HUES6 (cell line): ENCODE measurements at regions not wholly inside any gene's neighbourhood (a gene's known extent, or its start where the extent isn't known, plus 50 kb on each side); places are given as distances from the start of the nearest gene placed in this dataset.
"Not testable (repeated sequence)": the region's sequence is repeated elsewhere in the genome, so short reads cannot be mapped to it uniquely, and the experiment has no call there.

Source experiments
- H3K27ac ChIP-seq: 2 replicates; pipeline ENCODE4 v1.7.0; 2013; ENCODE audit warnings: low read depth, mild to moderate bottlenecking, low read length, inconsistent platforms
- H3K27me3 ChIP-seq: 2 replicates; pipeline ENCODE4 v1.6.1; 2013; ENCODE audit warnings: low read length; ENCODE audit not compliant: control insufficient read depth, insufficient read depth
- H3K36me3 ChIP-seq: 2 replicates; pipeline ENCODE4 v1.6.1; 2013; ENCODE audit warnings: low read length; ENCODE audit not compliant: control insufficient read depth, insufficient read depth
- H3K4me1 ChIP-seq: 2 replicates; pipeline ENCODE4 v1.6.1; 2013; ENCODE audit warnings: low read length; ENCODE audit not compliant: control insufficient read depth, insufficient read depth
- H3K4me3 ChIP-seq: 2 replicates; pipeline ENCODE4 v1.5.1; 2013; ENCODE audit warnings: low read depth, low read length
- H3K9ac ChIP-seq: one replicate; pipeline ENCODE4 v1.6.1; 2013; ENCODE audit warnings: mild to moderate bottlenecking, low read length
- H3K9me3 ChIP-seq: 2 replicates; pipeline ENCODE4 v1.6.1; 2013; ENCODE audit warnings: low read depth, low read length; ENCODE audit not compliant: control insufficient read depth, insufficient read depth

DNA sequence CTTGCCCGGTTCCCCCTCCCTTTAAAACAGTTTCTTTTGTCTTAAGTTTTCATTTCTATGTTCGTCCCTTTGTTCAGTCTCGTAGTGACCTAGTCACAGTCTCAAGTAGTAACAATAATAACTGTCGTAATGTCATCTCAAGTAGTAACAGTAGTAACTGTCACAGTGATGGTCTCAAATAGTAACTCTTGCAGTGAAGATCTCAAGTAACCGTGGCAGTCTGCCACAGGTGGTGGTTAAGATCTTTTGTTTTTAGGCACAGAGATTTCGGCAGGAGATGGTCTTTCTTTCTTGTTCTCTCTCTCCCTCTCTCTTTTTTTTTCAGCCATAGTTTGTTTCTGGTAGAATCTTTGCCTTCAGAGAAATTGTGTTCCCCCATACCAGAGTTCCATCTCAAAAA lies 656.0 kb upstream of the SGO1 start:
- H3K4me1 ChIP-seq = peaks cover 6% of the 10 kb centered on the region; the same call in 1 of the 2 replicates
- H3K9ac ChIP-seq = no peak overlapping the region
- no peaks in the 10 kb centered on the region; the same call in 1 of the 2 replicates for H3K9me3 ChIP-seq
- no peaks in the 10 kb centered on the region for H3K36me3 ChIP-seq
- no peak overlapping the region for H3K27ac ChIP-seq
- no peaks in the 10 kb centered on the region for H3K27me3 ChIP-seq
- no peak overlapping the region for H3K4me3 ChIP-seq

DNA sequence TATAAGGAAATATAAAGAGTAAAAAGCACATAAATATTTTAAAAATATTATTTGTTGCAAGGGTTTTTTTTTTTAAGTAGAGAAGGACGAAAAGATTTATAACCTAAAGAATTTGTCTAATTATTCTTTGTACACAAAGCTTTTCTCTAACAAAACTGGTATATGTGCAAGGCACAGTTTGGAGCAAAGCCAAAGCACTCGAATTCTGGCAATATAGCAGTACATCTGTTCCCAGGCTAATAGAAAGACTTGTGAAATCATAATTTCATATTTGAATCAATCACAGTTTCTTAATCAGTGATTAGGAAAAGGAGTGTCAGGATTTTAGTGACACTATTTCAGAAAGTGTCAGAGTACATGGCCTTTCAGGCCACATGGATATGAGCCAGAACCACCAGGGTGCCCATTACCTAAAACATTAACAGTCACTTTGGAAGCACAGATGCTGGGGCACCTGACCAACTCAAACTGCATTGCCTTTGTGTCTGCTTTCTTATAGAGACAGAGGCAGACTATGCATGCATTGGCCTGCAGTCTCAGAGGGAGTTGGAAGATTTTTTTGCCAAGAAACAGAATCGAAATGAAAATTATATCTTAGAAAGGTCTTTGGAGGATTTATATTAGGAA lies 651.8 kb upstream of the SGO1 start:
- no peak overlapping the region for H3K4me3 ChIP-seq
- H3K9me3 ChIP-seq = peaks cover 3% of the 10 kb centered on the region; the same call in 1 of the 2 replicates
- no peaks in the 10 kb centered on the region for H3K36me3 ChIP-seq
- H3K27me3 ChIP-seq = no peaks in the 10 kb centered on the region
- H3K9ac ChIP-seq = no peak overlapping the region
- no peaks in the 10 kb centered on the region for H3K4me1 ChIP-seq
- no peak overlapping the region for H3K27ac ChIP-seq

DNA sequence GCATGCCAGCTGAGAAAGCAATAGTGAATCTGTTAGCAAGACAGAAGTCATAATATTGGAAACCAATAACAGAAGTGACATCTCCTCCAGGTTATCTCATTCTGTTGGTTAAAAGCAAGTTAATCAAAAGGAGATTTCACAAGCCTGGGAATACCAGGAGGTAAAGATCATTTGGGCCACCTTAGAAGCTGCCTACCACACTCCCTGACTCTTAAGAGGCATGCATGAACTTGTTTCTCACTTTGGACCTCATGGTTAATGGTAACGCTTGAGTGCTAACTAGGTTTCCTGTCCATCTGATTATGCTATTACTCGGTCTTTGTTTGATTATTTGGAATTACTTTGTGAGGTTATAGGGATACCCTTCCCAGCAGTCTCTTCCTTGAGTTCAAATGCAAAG lies 650.8 kb upstream of the SGO1 start:
- Histone ChIP-seq H3K9me3 (peaks cover 3% of the 10 kb centered on the region; the same call in 1 of the 2 replicates), H3K36me3 (no peaks in the 10 kb centered on the region), H3K9ac (no peak overlapping the region), H3K27ac (no peak overlapping the region), H3K4me1 (no peaks in the 10 kb centered on the region), H3K4me3 (no peak overlapping the region), H3K27me3 (no peaks in the 10 kb centered on the region)

DNA sequence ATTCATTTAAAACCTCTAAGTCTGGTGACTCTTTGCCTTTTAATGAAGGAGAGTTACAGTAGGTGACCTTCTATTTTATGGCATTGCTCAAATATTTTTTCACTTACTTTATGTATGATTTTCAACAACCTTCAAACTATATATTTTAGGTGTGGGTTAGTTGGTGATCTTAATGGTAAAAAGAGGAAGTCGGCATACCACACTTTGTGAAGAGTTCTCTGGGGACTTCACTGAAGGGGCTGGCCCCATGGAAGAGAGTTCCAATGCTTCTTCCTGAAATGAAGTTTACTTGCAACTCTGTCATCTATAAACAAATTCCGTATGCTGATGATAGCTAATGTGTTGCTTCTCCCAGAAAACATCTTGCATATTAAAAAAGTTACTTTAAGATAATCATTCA lies 647.0 kb upstream of the SGO1 start:
- H3K4me3 ChIP-seq = no peak overlapping the region
- no peaks in the 10 kb centered on the region for H3K27me3 ChIP-seq
- no peak overlapping the region for H3K27ac ChIP-seq
- peaks cover 3% of the 10 kb centered on the region; the same call in 1 of the 2 replicates for H3K9me3 ChIP-seq
- H3K9ac ChIP-seq = no peak overlapping the region
- H3K36me3 ChIP-seq = no peaks in the 10 kb centered on the region
- no peaks in the 10 kb centered on the region for H3K4me1 ChIP-seq

DNA sequence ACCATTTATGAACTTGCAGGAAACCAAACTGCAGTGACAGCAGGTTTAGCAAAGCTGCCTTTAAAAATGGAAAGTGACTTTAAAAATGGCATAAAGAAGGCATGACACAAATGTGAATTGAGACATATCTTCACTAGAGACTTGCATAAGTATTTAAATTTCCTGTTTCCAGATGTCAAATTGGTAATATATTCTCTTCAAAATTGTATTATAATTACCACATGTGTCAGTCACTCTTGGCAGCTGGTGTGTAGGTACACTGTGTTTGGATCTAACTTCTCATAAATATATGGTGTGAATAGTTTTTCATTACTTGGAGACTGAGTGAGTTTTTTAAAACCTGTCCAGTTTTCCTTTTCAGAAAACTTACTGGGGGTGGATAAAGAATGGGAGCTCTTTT lies 636.2 kb upstream of the SGO1 start:
- no peak overlapping the region for H3K9ac ChIP-seq
- no peaks in the 10 kb centered on the region for H3K36me3 ChIP-seq
- no peak overlapping the region for H3K27ac ChIP-seq
- no peak overlapping the region for H3K4me3 ChIP-seq
- H3K9me3 ChIP-seq = peaks cover 15% of the 10 kb centered on the region
- no peaks in the 10 kb centered on the region for H3K27me3 ChIP-seq
- no peaks in the 10 kb centered on the region for H3K4me1 ChIP-seq

DNA sequence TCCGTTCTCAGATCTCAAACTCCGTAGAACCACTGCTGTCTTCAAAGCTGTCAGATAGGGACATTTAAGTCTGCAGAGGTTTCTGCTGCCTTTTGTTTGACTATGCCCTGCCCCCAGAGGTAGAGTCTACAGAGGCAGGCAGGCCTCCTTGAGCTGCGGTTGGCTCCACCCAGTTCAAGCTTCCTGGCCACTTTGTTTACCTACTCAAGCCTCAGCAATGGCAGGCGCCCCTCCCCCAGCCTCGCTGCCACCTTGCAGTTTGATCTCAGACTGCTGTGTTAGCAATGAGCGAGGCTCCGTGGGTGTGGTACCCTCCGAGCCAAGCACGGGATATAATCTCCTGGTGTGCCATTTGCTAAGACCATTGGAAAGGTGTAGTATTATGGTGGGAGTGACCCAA lies 634.9 kb upstream of the SGO1 start:
- H3K4me3 ChIP-seq, H3K9ac ChIP-seq, H3K27me3 ChIP-seq, H3K36me3 ChIP-seq, H3K4me1 ChIP-seq, H3K27ac ChIP-seq: not testable (repeated sequence)
- H3K9me3 ChIP-seq = peaks cover 15% of the 10 kb centered on the region

DNA sequence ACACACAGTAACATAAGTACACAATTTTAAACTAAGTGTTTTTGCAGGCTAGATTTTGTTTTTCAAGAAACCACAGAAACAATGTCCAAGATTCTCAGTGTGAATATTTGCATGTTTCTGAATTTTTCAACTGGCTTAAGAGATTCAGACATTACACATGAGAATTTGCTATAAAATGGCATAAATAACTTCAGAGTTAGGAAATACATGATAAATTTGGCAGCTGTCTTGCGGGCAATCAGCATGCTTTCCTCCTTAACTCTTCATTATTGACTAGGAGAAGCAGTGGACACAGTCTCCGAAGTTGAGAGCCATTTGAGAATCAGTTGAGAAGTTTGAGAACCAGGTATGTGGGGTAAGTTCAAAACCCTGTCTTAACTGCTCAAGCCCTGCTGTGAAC lies 625.6 kb upstream of the SGO1 start:
- no peaks in the 10 kb centered on the region for H3K36me3 ChIP-seq
- H3K4me3 ChIP-seq = no peak overlapping the region
- no peak overlapping the region for H3K9ac ChIP-seq
- no peaks in the 10 kb centered on the region for H3K4me1 ChIP-seq
- no peaks in the 10 kb centered on the region for H3K27me3 ChIP-seq
- no peaks in the 10 kb centered on the region for H3K9me3 ChIP-seq
- H3K27ac ChIP-seq = no peak overlapping the region

DNA sequence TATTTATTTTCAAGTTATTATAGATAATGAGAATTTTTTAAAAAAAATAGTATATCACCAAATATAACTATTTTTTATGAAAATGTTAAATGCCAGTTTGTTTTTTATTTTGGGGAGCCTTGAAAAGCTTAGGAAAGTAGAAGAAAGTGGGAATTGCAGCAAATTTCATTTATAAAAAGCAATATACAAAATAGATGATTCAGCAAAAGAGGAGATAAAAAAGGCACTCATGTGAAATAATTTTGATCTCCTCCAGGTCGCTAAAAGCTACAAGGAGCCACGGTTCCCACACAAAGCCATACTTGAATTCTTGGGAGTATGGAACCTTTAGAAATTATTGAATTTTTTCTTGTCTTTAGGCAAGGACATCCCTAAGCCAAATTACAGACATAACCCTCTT lies 625.0 kb upstream of the SGO1 start:
- no peaks in the 10 kb centered on the region for H3K27me3 ChIP-seq
- H3K27ac ChIP-seq = no peak overlapping the region
- H3K9ac ChIP-seq = no peak overlapping the region
- no peak overlapping the region for H3K4me3 ChIP-seq
- no peaks in the 10 kb centered on the region for H3K4me1 ChIP-seq
- H3K36me3 ChIP-seq = no peaks in the 10 kb centered on the region
- no peaks in the 10 kb centered on the region for H3K9me3 ChIP-seq

DNA sequence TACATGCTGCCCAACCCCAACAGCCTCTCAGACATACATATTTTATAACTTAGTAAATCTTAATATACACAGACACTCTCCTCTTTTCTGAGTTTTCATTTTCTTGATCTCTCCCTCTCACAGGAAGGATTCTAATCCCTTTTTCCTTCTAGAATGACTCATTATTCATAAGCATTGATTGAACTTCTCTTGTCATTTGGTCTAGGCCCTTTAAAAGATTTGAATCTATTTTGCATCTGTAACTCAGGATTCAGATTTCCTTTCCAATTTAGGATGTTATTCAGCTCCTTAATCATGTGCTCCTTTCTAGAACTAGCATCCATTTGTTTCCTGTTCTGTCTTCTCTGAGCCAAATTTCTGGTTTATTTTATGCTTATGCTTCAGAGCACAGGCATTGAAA lies 624.5 kb upstream of the SGO1 start:
- no peak overlapping the region for H3K9ac ChIP-seq
- no peaks in the 10 kb centered on the region for H3K27me3 ChIP-seq
- H3K9me3 ChIP-seq = no peaks in the 10 kb centered on the region
- H3K36me3 ChIP-seq = no peaks in the 10 kb centered on the region
- H3K4me1 ChIP-seq = no peaks in the 10 kb centered on the region
- no peak overlapping the region for H3K4me3 ChIP-seq
- H3K27ac ChIP-seq = no peak overlapping the region

DNA sequence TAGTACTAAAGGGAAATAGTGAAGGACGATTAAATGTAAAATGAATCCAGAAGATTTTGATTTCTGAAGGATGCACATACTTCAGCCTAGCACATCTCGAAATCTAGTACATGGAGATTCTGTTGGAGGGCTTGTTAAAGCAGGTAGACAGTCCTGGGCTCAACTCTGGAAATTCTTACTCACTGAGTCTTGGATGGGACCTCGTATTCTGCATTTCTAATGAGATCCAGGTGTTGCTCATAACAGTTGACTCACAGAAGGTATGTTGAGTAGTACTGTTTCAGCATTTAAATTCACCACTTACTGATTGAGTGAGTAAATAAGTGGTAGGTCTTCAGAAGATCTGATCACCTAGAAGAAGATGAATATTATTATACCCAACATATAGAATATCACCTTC lies 623.4 kb upstream of the SGO1 start:
- Histone ChIP-seq H3K9me3 (no peaks in the 10 kb centered on the region), H3K36me3 (no peaks in the 10 kb centered on the region), H3K9ac (no peak overlapping the region), H3K27me3 (no peaks in the 10 kb centered on the region), H3K27ac (no peak overlapping the region), H3K4me1 (no peaks in the 10 kb centered on the region), H3K4me3 (no peak overlapping the region)

DNA sequence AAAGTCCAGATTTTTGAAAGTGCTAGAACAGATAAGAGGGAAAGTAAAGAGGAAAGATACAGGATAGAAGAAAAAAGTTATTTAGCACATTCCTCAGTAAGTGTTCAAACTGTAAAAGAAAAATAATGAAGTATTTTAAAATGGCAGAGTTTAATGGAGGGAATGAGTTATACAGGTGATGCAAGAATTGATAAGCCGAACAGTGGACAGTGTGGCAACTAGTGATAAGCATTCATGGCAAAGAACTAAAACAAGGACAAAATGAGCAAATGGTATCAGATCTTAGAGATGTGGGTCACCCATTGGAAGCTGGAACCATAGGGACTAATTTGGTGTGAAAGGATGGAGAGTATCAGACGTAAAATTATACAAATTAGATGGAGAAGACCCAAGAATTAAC lies 622.9 kb upstream of the SGO1 start:
- Histone ChIP-seq H3K4me3 (no peak overlapping the region), H3K9ac (no peak overlapping the region), H3K27me3 (no peaks in the 10 kb centered on the region), H3K27ac (no peak overlapping the region), H3K36me3 (no peaks in the 10 kb centered on the region), H3K4me1 (no peaks in the 10 kb centered on the region), H3K9me3 (no peaks in the 10 kb centered on the region)

DNA sequence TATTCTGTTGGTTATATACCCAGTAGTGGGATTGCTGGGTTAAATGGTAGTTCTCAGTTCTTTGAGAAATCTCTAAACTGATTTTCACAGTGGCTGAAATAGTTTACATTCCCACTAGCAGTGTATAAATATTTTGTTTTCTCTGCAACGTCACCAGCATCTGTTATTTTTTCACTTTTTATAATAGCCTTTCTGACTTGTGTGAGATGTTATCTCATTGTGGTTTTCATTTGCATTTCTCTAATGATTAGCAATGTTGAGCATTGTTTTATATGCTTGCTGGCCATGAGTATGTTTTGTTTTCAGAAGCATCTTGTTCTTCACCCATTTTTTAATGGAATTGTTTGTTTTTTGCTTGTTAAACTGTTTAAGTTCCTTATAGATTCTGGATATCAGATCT lies 612.7 kb upstream of the SGO1 start:
- Histone ChIP-seq H3K27ac (no peak overlapping the region), H3K4me1 (no peaks in the 10 kb centered on the region), H3K9me3 (0 out of 2 replicates have a peak, but pooled peaks cover 3% of the 10 kb centered on the region), H3K36me3 (no peaks in the 10 kb centered on the region), H3K4me3 (no peak overlapping the region), H3K27me3 (no peaks in the 10 kb centered on the region), H3K9ac (no peak overlapping the region)
